GM21515 (cell line): ENCODE measurements at regions not wholly inside any gene's neighbourhood (a gene's known extent, or its start where the extent isn't known, plus 50 kb on each side); places are given as distances from the start of the nearest gene placed in this dataset.

Experiments used
- ATAC-seq: cut with Tn5 transposase; IDR thresholded peaks from one replicate; pipeline ENCODE4 v1.9.1; 2021; ENCODE audit not compliant: unreplicated experiment

DNA sequence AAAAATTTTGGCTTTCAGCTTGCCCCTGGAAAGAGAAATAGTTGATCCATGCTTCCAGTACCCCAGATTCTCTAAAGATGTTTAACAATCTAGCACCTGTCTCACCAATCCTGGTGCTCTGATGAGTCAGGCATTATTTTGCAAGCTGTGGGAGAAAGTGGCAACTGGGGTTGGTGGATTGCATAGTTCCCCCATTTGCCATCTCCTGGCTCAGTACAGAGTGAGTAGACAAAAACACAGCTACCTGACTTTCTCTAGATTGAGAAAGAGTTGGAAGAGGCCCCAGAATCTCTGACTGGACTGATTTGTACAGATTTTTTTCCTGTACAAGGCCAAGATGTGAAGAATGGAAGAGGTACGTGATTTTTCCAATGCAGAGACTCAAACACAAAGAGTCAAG is 75.1 kb upstream of the NEGR1 start:
- ATAC-seq: no peak

DNA sequence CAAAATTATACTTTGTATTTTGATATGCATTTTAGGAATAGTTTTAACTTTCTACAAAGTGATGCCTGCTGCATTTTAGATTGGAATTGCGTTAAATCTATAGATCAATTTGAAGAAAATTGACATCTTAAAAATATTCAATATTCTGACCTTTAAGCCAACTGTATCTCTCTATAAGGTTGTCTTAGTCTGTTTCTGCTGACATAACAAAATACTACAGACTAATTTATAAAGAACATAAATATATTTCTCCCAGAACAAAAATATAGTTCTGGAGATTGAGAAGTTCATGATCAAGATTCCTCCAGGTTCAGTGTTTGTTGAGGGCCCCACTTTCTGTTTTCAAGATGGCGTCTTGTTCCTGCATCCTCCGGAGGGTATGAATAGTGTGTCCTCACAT is 73.6 kb upstream of the NEGR1 start:
- no peak for ATAC-seq

DNA sequence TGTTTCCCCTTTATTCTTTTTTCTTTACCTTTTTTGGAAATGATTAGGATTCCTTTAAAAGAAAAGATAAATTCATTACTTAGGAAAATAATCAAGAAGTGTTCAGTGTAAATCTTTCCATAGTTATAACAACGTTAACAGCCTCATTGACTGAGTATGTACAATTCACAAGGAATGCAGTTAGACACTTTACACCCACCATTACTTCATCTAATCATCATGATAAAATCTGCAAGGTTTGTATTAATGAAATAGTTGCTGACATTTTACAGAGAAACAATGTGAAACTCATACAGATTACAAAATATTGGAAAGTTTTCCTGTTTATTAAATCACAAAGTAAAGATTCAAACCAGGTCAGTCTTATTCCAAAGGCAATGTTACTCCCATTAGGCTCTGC is 59.3 kb upstream of the NEGR1 start:
- ATAC-seq: no peak

DNA sequence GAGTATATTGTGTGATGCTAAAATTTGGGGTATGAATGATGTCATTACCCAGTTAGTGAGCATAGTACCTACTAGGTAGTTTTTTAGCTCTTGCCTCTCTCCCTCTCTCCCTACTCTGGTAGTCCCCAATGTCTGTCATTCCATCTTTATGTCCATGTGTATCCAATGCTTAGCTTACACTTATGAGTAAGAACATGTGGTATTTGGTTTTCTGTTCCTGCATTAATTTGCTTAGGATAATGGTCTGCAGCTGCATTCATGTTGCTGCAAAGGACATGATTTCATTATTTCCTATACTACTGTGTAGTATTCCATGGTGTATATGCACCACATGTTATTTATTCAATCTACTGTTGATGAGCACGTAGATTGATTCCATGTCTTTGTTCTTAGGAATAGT is 54.4 kb upstream of the NEGR1 start:
- no peak for ATAC-seq
